ENCODE measurements at regions not wholly inside any gene's neighbourhood (a gene's known extent, or its start where the extent isn't known, plus 50 kb on each side); places are given as distances from the start of the nearest gene placed in this dataset.

DNA sequence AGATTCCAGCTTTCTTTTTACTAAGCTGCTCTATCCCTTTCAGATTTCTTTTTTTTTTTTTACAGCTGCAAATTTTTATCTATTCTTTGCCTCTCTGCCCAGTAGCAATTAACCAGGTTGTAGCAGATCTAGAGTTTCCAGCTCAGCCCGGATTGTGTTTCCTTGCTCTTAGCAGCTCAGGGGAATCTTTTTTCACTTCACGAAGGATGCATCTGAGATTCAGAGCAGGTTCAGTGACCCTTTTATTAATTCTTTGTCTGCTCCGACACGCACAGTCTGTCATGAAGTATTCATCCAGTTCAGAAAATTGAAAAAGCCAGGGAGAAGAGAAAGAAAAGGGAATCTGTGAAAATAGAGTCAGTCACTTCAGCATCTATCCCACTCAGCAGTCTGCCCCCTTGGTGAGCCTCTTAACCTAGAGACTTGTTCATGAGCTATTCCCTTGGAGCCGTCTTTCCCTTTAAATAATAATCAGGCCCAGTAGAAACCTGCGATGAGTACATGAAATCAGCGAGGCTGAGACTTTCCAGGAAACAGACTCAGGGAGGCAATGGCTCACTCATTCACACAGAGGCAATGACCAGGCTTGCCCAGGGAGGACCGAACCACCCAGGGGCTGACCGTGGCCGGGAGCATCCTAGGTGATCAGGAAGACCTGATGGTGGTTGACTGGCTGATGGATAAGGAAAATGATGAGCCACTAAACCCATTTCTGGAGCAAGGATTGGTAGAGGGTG is 103.4 kb upstream of the ITGA6 start:
- intact Hi-C loops (cut with DNase I): no loop called here
- no peak overlapping the region for H3K4me3 ChIP-seq
- H3K27ac ChIP-seq: no peak overlapping the region
- H3K36me3 ChIP-seq: no peaks in the 10 kb centered on the region
- H3K27me3 ChIP-seq: no peaks in the 10 kb centered on the region
- TF ChIP-seq, protein P1, sequence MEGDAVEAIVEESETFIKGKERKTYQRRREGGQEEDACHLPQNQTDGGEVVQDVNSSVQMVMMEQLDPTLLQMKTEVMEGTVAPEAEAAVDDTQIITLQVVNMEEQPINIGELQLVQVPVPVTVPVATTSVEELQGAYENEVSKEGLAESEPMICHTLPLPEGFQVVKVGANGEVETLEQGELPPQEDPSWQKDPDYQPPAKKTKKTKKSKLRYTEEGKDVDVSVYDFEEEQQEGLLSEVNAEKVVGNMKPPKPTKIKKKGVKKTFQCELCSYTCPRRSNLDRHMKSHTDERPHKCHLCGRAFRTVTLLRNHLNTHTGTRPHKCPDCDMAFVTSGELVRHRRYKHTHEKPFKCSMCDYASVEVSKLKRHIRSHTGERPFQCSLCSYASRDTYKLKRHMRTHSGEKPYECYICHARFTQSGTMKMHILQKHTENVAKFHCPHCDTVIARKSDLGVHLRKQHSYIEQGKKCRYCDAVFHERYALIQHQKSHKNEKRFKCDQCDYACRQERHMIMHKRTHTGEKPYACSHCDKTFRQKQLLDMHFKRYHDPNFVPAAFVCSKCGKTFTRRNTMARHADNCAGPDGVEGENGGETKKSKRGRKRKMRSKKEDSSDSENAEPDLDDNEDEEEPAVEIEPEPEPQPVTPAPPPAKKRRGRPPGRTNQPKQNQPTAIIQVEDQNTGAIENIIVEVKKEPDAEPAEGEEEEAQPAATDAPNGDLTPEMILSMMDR (IDR thresholded peaks at IDR 0.05): no peak
- no peaks in the 10 kb centered on the region for H3K4me1 ChIP-seq
- no peaks in the 10 kb centered on the region for H3K9me3 ChIP-seq
- DNase-seq: no peak
- no peak overlapping the region for H3K9ac ChIP-seq (ENCODE audit: low read depth in 2 of 2, low read length in 2 of 2)

DNA sequence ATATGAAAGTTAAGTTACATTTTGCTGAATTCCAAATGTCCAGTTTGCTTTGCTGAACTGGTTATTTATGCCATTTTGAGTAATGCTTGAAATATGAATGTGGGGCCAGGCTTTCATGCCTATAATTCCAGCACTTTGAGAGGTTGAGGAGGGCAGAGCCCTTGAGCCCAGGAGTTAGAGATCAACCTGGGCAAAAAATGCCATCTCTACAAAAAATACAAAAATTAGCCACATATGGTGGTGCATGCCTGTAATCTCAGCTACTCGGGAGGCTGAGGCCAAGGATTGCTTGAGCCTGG is 101.2 kb upstream of the ITGA6 start:
- no peak overlapping the region for H3K4me3 ChIP-seq
- H3K4me1 ChIP-seq: peaks cover 6% of the 10 kb centered on the region
- intact Hi-C loops (cut with DNase I): no loop called here
- H3K27ac ChIP-seq: no peak overlapping the region
- no peaks in the 10 kb centered on the region for H3K27me3 ChIP-seq
- H3K36me3 ChIP-seq: no peaks in the 10 kb centered on the region
- no peak for DNase-seq
- no peaks in the 10 kb centered on the region for H3K9me3 ChIP-seq
- H3K9ac ChIP-seq (ENCODE audit: low read depth in 2 of 2, low read length in 2 of 2): no peak overlapping the region
- TF ChIP-seq, protein P1 (IDR thresholded peaks at IDR 0.05): no peak

- no peaks in the 10 kb centered on the region for H3K36me3 ChIP-seq
- H3K4me1 ChIP-seq: peaks cover 6% of the 10 kb centered on the region
- no peak overlapping the region for H3K27ac ChIP-seq
- TF ChIP-seq, protein P1 (IDR thresholded peaks at IDR 0.05): no peak
- H3K9me3 ChIP-seq: no peaks in the 10 kb centered on the region
- H3K9ac ChIP-seq (ENCODE audit: low read depth in 2 of 2, low read length in 2 of 2): peak overlapping the region in 1 of 2 donors; percentile 58
- no peak overlapping the region for H3K4me3 ChIP-seq
- intact Hi-C loops (cut with DNase I): no loop called here
- no peak for DNase-seq
- no peaks in the 10 kb centered on the region for H3K27me3 ChIP-seq
Observed at GRCh38 chr2:172328103-172328841, 99.1 kb upstream of the ITGA6 start.

- Histone ChIP-seq H3K36me3 (no peaks in the 10 kb centered on the region), H3K27me3 (no peaks in the 10 kb centered on the region), H3K27ac (peak overlapping the region; percentile 59), H3K4me3 (no peak overlapping the region), H3K9ac (ENCODE audit: low read depth in 2 of 2, low read length in 2 of 2) (peak overlapping the region in 1 of 2 donors; percentile 58), H3K9me3 (no peaks in the 10 kb centered on the region), H3K4me1 (peaks cover 6% of the 10 kb centered on the region)
- TF ChIP-seq, protein P1 (IDR thresholded peaks at IDR 0.05): no peak
- intact Hi-C loops (cut with DNase I): no loop called here
- DNase-seq: no peak
Observed at GRCh38 chr2:172329416-172329773, 98.0 kb upstream of the ITGA6 start.

GRCh38 chr2:172329774-172330671 is 97.4 kb upstream of the ITGA6 start:
- H3K4me1 ChIP-seq: peaks cover 6% of the 10 kb centered on the region
- TF ChIP-seq, protein P1 (IDR thresholded peaks at IDR 0.05): no peak
- intact Hi-C loops (cut with DNase I): no loop called here
- H3K4me3 ChIP-seq: no peak overlapping the region
- H3K36me3 ChIP-seq: no peaks in the 10 kb centered on the region
- H3K9ac ChIP-seq (ENCODE audit: low read depth in 2 of 2, low read length in 2 of 2): peak overlapping the region in 1 of 2 donors; percentile 58
- H3K27me3 ChIP-seq: no peaks in the 10 kb centered on the region
- no peaks in the 10 kb centered on the region for H3K9me3 ChIP-seq
- H3K27ac ChIP-seq: peak overlapping the region; percentile 59
- DNase-seq: peak; percentile 76
